ENCODE measurements at regions not wholly inside any gene's neighbourhood (a gene's known extent, or its start where the extent isn't known, plus 50 kb on each side); places are given as distances from the start of the nearest gene placed in this dataset.

DNA sequence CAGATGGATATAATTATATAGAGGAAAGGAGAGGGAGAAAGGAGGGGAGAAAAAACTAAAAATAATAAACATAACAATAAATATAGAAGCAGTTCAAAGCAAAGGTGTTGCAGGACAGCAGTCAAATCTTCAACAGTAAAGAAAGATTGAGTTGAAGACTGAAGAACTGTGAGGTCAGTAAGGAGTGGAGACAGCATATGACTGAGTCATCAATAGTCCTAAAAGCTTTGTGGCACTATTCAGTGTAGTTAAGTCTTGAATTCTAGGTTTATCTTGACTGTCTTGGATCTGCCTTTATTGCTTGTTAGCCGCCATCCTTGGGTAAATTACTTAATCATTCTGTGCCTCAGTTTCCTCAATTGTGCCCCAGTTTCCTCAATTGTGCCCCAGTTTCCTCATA is 137.0 kb downstream of the MRPS30 start:
- no peak overlapping the region for H3K4me3 ChIP-seq (replicated peaks in 1 of 3; ENCODE audit: insufficient read depth in 1 of 3, low read depth in 1 of 3, low read length in 3 of 3)
- TF ChIP-seq, protein P1, sequence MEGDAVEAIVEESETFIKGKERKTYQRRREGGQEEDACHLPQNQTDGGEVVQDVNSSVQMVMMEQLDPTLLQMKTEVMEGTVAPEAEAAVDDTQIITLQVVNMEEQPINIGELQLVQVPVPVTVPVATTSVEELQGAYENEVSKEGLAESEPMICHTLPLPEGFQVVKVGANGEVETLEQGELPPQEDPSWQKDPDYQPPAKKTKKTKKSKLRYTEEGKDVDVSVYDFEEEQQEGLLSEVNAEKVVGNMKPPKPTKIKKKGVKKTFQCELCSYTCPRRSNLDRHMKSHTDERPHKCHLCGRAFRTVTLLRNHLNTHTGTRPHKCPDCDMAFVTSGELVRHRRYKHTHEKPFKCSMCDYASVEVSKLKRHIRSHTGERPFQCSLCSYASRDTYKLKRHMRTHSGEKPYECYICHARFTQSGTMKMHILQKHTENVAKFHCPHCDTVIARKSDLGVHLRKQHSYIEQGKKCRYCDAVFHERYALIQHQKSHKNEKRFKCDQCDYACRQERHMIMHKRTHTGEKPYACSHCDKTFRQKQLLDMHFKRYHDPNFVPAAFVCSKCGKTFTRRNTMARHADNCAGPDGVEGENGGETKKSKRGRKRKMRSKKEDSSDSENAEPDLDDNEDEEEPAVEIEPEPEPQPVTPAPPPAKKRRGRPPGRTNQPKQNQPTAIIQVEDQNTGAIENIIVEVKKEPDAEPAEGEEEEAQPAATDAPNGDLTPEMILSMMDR (IDR thresholded peaks at IDR 0.05; ENCODE audit: extremely low read depth in 1 of 2, insufficient read depth in 1 of 2, low read depth in 1 of 2, low read length in 2 of 2): no peak
- TF ChIP-seq, protein P2, sequence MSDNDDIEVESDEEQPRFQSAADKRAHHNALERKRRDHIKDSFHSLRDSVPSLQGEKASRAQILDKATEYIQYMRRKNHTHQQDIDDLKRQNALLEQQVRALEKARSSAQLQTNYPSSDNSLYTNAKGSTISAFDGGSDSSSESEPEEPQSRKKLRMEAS (IDR thresholded peaks at IDR 0.05; ENCODE audit: insufficient read depth, insufficient read length): no peak
- TF ChIP-seq POLR2A (IDR thresholded peaks at IDR 0.05; ENCODE audit: low read depth, low read length) (no peak), JUN (IDR thresholded peaks at IDR 0.05; ENCODE audit: borderline replicate concordance, insufficient read depth, insufficient read length, low read depth) (no peak), FOS (IDR thresholded peaks at IDR 0.05; ENCODE audit: borderline replicate concordance, insufficient read depth, low read length) (no peak)
- no peak overlapping the region for H3K27ac ChIP-seq (ENCODE audit: insufficient read depth, low read depth, low read length)
- intact Hi-C loops (cut with micrococcal nuclease) (no loop called here), dilution Hi-C loops (cut with MboI; ENCODE audit: extremely low pct_ligation_motif_present, low sequenced_read_pairs) (no loop called here)
- H3K36me3 ChIP-seq (ENCODE audit: control insufficient read depth in 2 of 2, extremely low read depth in 1 of 2, insufficient read depth in 2 of 2, low read length in 2 of 2): no peaks in the 10 kb centered on the region
- H3K9me3 ChIP-seq (replicated peaks; ENCODE audit: control insufficient read depth, insufficient read depth, low read length): no peaks in the 10 kb centered on the region
- BruUV-seq (replicated peaks): no TSS peak
- ChIA-PET CTCF (no interaction called here), POLR2A (no interaction called here)
- no peaks in the 10 kb centered on the region for H3K27me3 ChIP-seq (ENCODE audit: control insufficient read depth in 2 of 2, insufficient read depth in 2 of 2, low read length in 2 of 2)
- no peak overlapping the region for H3K4me2 ChIP-seq (ENCODE audit: insufficient read depth, low read length)
- H3K9ac ChIP-seq (replicated peaks; ENCODE audit: extremely low read depth, insufficient read depth, low read length): no peak overlapping the region
- DNase-seq (ENCODE audit: low read depth, low spot score) (no peak), FAIRE-seq (no peak)
- H3K4me1 ChIP-seq (ENCODE audit: control insufficient read depth, extremely low read depth, insufficient read depth, low read length): no peaks in the 10 kb centered on the region
- no peak overlapping the region for H2AFZ ChIP-seq (ENCODE audit: low read depth, low read length)
- H3K9me1 ChIP-seq (replicated peaks; ENCODE audit: control insufficient read depth, extremely low read depth, insufficient read depth, low read length): no peaks in the 10 kb centered on the region
- H3K79me2 ChIP-seq (ENCODE audit: control insufficient read depth, insufficient read depth, low read length): no peaks in the 10 kb centered on the region
- H4K20me1 ChIP-seq (replicated peaks; ENCODE audit: control insufficient read depth, extremely low read depth, insufficient read depth, low read length): no peaks in the 10 kb centered on the region

DNA sequence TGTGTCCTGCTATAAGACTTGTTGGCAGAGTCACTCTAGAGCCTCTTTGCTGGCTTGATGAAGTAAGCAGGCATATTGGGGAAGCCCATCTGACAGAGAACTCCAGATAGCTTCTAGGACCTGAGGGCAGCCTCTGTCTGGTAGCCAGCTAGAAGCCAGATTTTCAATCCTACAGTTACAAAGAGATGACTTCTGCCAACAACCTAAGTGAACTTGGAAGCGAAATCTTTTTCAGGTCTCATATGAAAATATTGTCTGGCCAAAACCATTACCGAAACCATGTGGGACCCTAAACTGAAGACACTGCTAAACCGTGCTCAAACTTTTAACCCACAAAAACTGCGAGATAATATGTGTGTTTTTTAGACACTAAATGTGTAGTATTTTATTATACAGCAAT is 140.9 kb downstream of the MRPS30 start:
- no peak for FAIRE-seq
- H4K20me1 ChIP-seq (replicated peaks; ENCODE audit: control insufficient read depth, extremely low read depth, insufficient read depth, low read length): no peaks in the 10 kb centered on the region
- no peaks in the 10 kb centered on the region for H3K9me3 ChIP-seq (replicated peaks; ENCODE audit: control insufficient read depth, insufficient read depth, low read length)
- H3K79me2 ChIP-seq (ENCODE audit: control insufficient read depth, insufficient read depth, low read length): no peaks in the 10 kb centered on the region
- intact Hi-C loops (cut with micrococcal nuclease): loop anchor here (5.0 kb wide), 1 partner anchor 87 kb away; no protein-coding TSS in a partner anchor
- no TSS peak for BruUV-seq (replicated peaks)
- no peak overlapping the region for H3K9ac ChIP-seq (replicated peaks; ENCODE audit: extremely low read depth, insufficient read depth, low read length)
- no peaks in the 10 kb centered on the region for H3K4me1 ChIP-seq (ENCODE audit: control insufficient read depth, extremely low read depth, insufficient read depth, low read length)
- H3K9me1 ChIP-seq (replicated peaks; ENCODE audit: control insufficient read depth, extremely low read depth, insufficient read depth, low read length): no peaks in the 10 kb centered on the region
- ChIA-PET CTCF (interaction anchor here (1.7 kb wide), 1 partner anchor 746 kb away, joined by 5 read pairs; the partner anchor contains the start of gene HCN1), POLR2A (no interaction called here)
- TF ChIP-seq POLR2AphosphoS5 (IDR thresholded peaks at IDR 0.05; ENCODE audit: insufficient read depth, low read depth, low read length): no peak
- dilution Hi-C loops (cut with MboI; ENCODE audit: extremely low pct_ligation_motif_present, low sequenced_read_pairs): no loop called here
- H3K4me2 ChIP-seq (ENCODE audit: insufficient read depth, low read length): no peak overlapping the region
- no peak for DNase-seq (ENCODE audit: low read depth, low spot score)
- no peaks in the 10 kb centered on the region for H3K27me3 ChIP-seq (ENCODE audit: control insufficient read depth in 2 of 2, insufficient read depth in 2 of 2, low read length in 2 of 2)
- H2AFZ ChIP-seq (ENCODE audit: low read depth, low read length): no peak overlapping the region
- H3K27ac ChIP-seq (ENCODE audit: insufficient read depth, low read depth, low read length): no peak overlapping the region
- no peaks in the 10 kb centered on the region for H3K36me3 ChIP-seq (ENCODE audit: control insufficient read depth in 2 of 2, extremely low read depth in 1 of 2, insufficient read depth in 2 of 2, low read length in 2 of 2)
- H3K4me3 ChIP-seq (replicated peaks in 1 of 3; ENCODE audit: insufficient read depth in 1 of 3, low read depth in 1 of 3, low read length in 3 of 3): no peak overlapping the region
